PC-9 (cell line): ENCODE measurements at regions not wholly inside any gene's neighbourhood (a gene's known extent, or its start where the extent isn't known, plus 50 kb on each side); places are given as distances from the start of the nearest gene placed in this dataset.

ENCODE experiments used
- BruUV-seq: library from RNA; stranded (reverse); fragments of 400-500 nt; replicated peaks from 2 replicates; lab custom pipeline; 2021; lab: Mats Ljungman, UMichigan
- CTCF ChIA-PET: fragments of 300-600 bp; sonication (Branson Sonifier 250); formaldehyde crosslinking; loops from one replicate; lab custom pipeline; 2022; ENCODE audit warnings: antibody characterized with exemption; lab: Charles Lee
- POLR2A ChIA-PET: fragments of 300-600 bp; sonication (Branson Sonifier 250); formaldehyde crosslinking; loops from one replicate; lab custom pipeline; 2022; ENCODE audit warnings: antibody characterized with exemption; ENCODE audit not compliant: unreplicated experiment; lab: Charles Lee
- DNase-seq, 2 experiments: peaks; one replicate each; pipeline versions ENCODE4 v3.0.0 to v3.0.0-alpha.2; 2015 to 2022; ENCODE audit warnings: mixed read lengths in 1 of 2
- H2AFZ ChIP-seq: fragments of 200-600 bp; sonication (generic); 2 replicates; pipeline ENCODE4 v1.8.1; 2017; ENCODE audit warnings: antibody characterized with exemption
- H3F3A ChIP-seq: fragments of 200-600 bp; sonication (generic); 2 replicates; pipeline ENCODE4 v1.8.1; 2017; ENCODE audit warnings: antibody characterized with exemption, mild to moderate bottlenecking, low read depth; ENCODE audit not compliant: insufficient read depth
- H3K27ac ChIP-seq: fragments of 200-600 bp; sonication (generic); 2 replicates; pipeline ENCODE4 v1.6.1; 2016; ENCODE audit warnings: mixed run types
- H3K27me3 ChIP-seq: fragments of 200-600 bp; sonication (generic); 2 replicates; pipeline ENCODE4 v1.6.1; 2016; ENCODE audit warnings: low read depth, mixed run types; ENCODE audit not compliant: insufficient read depth
- H3K36me3 ChIP-seq: fragments of 200-600 bp; sonication (generic); 2 replicates; pipeline ENCODE4 v1.6.1; 2016; ENCODE audit warnings: low read depth, mixed run types
- H3K4me1 ChIP-seq: fragments of 200-600 bp; sonication (generic); replicated peaks from 2 replicates; pipeline ENCODE4 v1.6.1; 2016; ENCODE audit warnings: mixed run types; ENCODE audit not compliant: insufficient read depth
- H3K4me2 ChIP-seq: fragments of 200-600 bp; sonication (generic); 2 replicates; pipeline ENCODE4 v1.6.1; 2017; ENCODE audit warnings: mixed run types
- H3K4me3 ChIP-seq: fragments of 200-600 bp; sonication (generic); 2 replicates; pipeline ENCODE4 v1.6.1; 2016; ENCODE audit warnings: mixed run types
- H3K79me2 ChIP-seq: fragments of 200-600 bp; sonication (generic); 2 replicates; pipeline ENCODE4 v1.6.1; 2017; ENCODE audit warnings: low read depth, mixed run types
- H3K9me2 ChIP-seq: fragments of 200-600 bp; sonication (generic); 2 replicates; pipeline ENCODE4 v1.8.1; 2017; ENCODE audit warnings: mild to moderate bottlenecking; ENCODE audit not compliant: insufficient read depth
- H3K9me3 ChIP-seq: fragments of 200-600 bp; sonication (generic); 2 replicates; pipeline ENCODE4 v1.8.1; 2016; ENCODE audit warnings: low read depth; ENCODE audit not compliant: insufficient read depth
- H4K20me1 ChIP-seq: fragments of 200-600 bp; sonication (generic); 2 replicates; pipeline ENCODE4 v1.8.1; 2017; ENCODE audit not compliant: insufficient read depth
- CTCF ChIP-seq: fragments of 200-600 bp; sonication (generic); conservative IDR thresholded peaks from 2 replicates; pipeline ENCODE4 v1.6.1; 2017; ENCODE audit warnings: mixed run types, antibody characterized with exemption, mild to moderate bottlenecking, moderate library complexity
- EZH2 ChIP-seq: fragments of 200-600 bp; sonication (generic); IDR thresholded peaks from 2 replicates; pipeline ENCODE4 v1.8.0; 2017; ENCODE audit warnings: antibody characterized with exemption, low read depth
- intact Hi-C: fragments of 100-400 bp; cut with micrococcal nuclease; formaldehyde crosslinking; loops from one replicate; pipeline ENCODE4 v1.10.0; 2022; ENCODE audit not compliant: unreplicated experiment

DNA sequence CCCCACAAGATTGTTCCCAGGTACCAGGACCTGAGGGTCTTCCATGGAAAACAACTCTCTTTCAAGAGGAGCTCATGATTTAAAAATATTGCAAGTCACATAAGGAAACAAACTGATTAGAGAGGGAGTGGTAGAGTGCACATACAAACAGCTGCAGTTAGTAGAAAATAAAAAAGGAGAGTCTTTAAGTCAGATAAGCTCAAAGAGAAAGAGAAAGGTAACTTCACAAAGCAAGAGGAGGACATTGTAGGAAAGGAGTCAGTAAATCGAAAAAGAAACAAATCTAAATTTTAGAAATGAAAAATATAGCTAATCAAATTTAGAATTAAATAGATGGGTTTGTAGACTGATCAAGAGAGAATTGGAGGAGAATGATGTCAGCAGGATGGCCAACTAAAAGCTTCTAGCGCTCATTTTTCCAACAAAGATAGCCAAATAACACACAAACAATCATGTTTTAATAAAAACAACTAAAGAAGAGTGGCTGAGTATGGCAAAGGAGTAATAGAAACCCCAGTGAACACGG, 86.1 kb upstream of the CD53 start:
- H3K9me2 ChIP-seq = no peaks in the 10 kb centered on the region
- no TSS peak for BruUV-seq
- H3K27ac ChIP-seq = no peak overlapping the region

DNA sequence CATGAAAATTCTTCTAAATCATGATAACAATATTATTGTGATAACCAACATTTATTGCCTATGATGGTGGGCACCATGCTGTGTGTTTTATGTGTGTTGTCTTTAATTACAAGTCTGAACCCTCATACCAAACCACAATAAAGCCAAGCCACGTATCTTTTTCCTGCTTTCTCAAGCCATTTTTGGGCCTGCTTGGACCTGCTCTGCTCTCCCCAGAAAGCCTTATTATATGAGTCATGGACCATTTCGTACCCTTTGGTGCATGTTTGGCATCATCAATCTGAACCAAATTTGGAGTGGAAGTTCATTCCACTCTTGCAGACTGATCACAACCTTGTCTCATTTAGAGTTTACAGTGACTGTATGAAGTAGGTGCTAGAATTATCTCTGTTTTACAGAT, 87.3 kb upstream of the CD53 start:
- BruUV-seq = no TSS peak

More for the DNA sequence above, 86.1 kb upstream of the CD53 start:
- POLR2A ChIA-PET = no interaction called here
- H3K27me3 ChIP-seq = peaks cover 11% of the 10 kb centered on the region
- CTCF ChIA-PET = no interaction called here
- no peaks in the 10 kb centered on the region for H3K36me3 ChIP-seq
- intact Hi-C loops = no loop called here
- H3K9me3 ChIP-seq = 0 out of 2 replicates have a peak, but pooled peaks cover 5% of the 10 kb centered on the region
- no peak overlapping the region for H3K4me2 ChIP-seq
- no peaks in the 10 kb centered on the region for H3K79me2 ChIP-seq
- no peak for TF ChIP-seq EZH2
- no peaks in the 10 kb centered on the region for H3K4me1 ChIP-seq
- no peak overlapping the region for H2AFZ ChIP-seq
- H3F3A ChIP-seq = no peaks in the 10 kb centered on the region
- DNase-seq = no peak
- no peaks in the 10 kb centered on the region for H4K20me1 ChIP-seq
- H3K4me3 ChIP-seq = no peak overlapping the region

GRCh38 chr1:110785055-110785454, 87.9 kb upstream of the CD53 start:
- ChIA-PET POLR2A (no interaction called here), CTCF (interaction anchor here (1.0 kb wide), 1 partner anchor 165 kb away, joined by 3 read pairs; no protein-coding TSS in a partner anchor)

More for the DNA sequence above, 87.3 kb upstream of the CD53 start:
- Histone ChIP-seq H3F3A (no peaks in the 10 kb centered on the region), H3K9me3 (0 out of 2 replicates have a peak, but pooled peaks cover 5% of the 10 kb centered on the region), H3K4me1 (no peaks in the 10 kb centered on the region), H4K20me1 (no peaks in the 10 kb centered on the region), H3K9me2 (no peaks in the 10 kb centered on the region), H3K79me2 (no peaks in the 10 kb centered on the region), H3K27me3 (peaks cover 11% of the 10 kb centered on the region), H3K4me3 (no peak overlapping the region), H3K27ac (no peak overlapping the region), H3K36me3 (no peaks in the 10 kb centered on the region), H3K4me2 (no peak overlapping the region), H2AFZ (no peak overlapping the region)
- no peak for DNase-seq
- intact Hi-C loops = no loop called here
- TF ChIP-seq EZH2 (no peak), CTCF (no peak)
- CTCF ChIA-PET = no interaction called here
- POLR2A ChIA-PET = no interaction called here

More at GRCh38 chr1:110785055-110785454, 87.9 kb upstream of the CD53 start:
- no peaks in the 10 kb centered on the region for H3K9me2 ChIP-seq
- H3K36me3 ChIP-seq = no peaks in the 10 kb centered on the region
- no peak overlapping the region for H3K4me2 ChIP-seq
- H3K4me1 ChIP-seq = no peaks in the 10 kb centered on the region
- no peaks in the 10 kb centered on the region for H4K20me1 ChIP-seq
- intact Hi-C loops = no loop called here
- H3K79me2 ChIP-seq = no peaks in the 10 kb centered on the region
- 0 out of 2 replicates have a peak, but pooled peaks cover 5% of the 10 kb centered on the region for H3K9me3 ChIP-seq
- no peak overlapping the region for H2AFZ ChIP-seq
- no TSS peak for BruUV-seq
- H3F3A ChIP-seq = no peaks in the 10 kb centered on the region
- peaks cover 11% of the 10 kb centered on the region for H3K27me3 ChIP-seq
- no peak overlapping the region for H3K4me3 ChIP-seq
- no peak for DNase-seq
- H3K27ac ChIP-seq = no peak overlapping the region
- no peak for TF ChIP-seq EZH2
- no peak for TF ChIP-seq CTCF
